HepG2 (cell line): ENCODE measurements at regions not wholly inside any gene's neighbourhood (a gene's known extent, or its start where the extent isn't known, plus 50 kb on each side); places are given as distances from the start of the nearest gene placed in this dataset.

Experiments
- ATAC-seq: fragments of 200-7000 bp; cut with Tn5 transposase; 3 replicates; pipeline ENCODE4 v1.9.1; 2020; ENCODE audit warnings: mild to moderate bottlenecking, moderate library complexity
- BruUV-seq: library from RNA; stranded (reverse); fragments of 400-500 nt; replicated peaks from 2 replicates; lab custom pipeline; 2021; lab: Mats Ljungman, UMichigan
- CTCF ChIA-PET: fragments of 300-600 bp; formaldehyde crosslinking; extraction: SDS; loops from one replicate; lab custom pipeline; 2021; ENCODE audit warnings: low total read pairs, inconsistent platforms, low intra/inter-chr PET ratio; lab: Yijun Ruan, JAX
- POLR2A ChIA-PET: fragments of 350-600 bp; sonication (Branson Sonifier 250); formaldehyde crosslinking; loops from one replicate; lab custom pipeline; 2020; ENCODE audit warnings: antibody characterized with exemption, inconsistent platforms; lab: Yijun Ruan, JAX
- DNase-seq: peaks from one replicate; pipeline ENCODE4 v3.0.0-alpha.2; 2015; ENCODE audit warnings: low spot score
- FAIRE-seq: peaks from 3 replicates; lab custom pipeline; 2011; peaks lifted over from hg19 to GRCh38; lab: Jason Lieb, UNC
- H2AFZ ChIP-seq: one replicate; pipeline ENCODE4 v1.6.1; 2011; ENCODE audit warnings: low read length, inconsistent platforms
- H3K27ac ChIP-seq: fragments of 300-600 bp; 3 replicates; pipeline ENCODE4 v1.8.0; 2011; ENCODE audit warnings: mixed run types, mild to moderate bottlenecking, mixed read lengths, low read length, inconsistent platforms; ENCODE audit not compliant: insufficient read depth; ENCODE audit errors: extremely low read length
- H3K27me3 ChIP-seq, 2 experiments: fragments of 200-600 bp in 1 of 2; 2 replicates in 1 of 2; 3 replicates in 1 of 2; pipeline versions ENCODE4 v1.6.0 to v1.8.0; 2011; ENCODE audit warnings: low read length in 2 of 2, mild to moderate bottlenecking in 2 of 2, moderate library complexity in 2 of 2, inconsistent platforms in 1 of 2; ENCODE audit not compliant: insufficient read depth in 2 of 2, control insufficient read depth in 1 of 2
- H3K36me3 ChIP-seq, 2 experiments: fragments of 200-600 bp in 1 of 2; replicated peaks in 1 of 2; 2 replicates in 1 of 2; 3 replicates in 1 of 2; pipeline versions ENCODE4 v1.5.1 to v1.8.0; 2011; ENCODE audit warnings: low read length in 2 of 2, inconsistent platforms in 1 of 2; ENCODE audit not compliant: insufficient read depth in 2 of 2, control insufficient read depth in 1 of 2
- H3K4me1 ChIP-seq: 2 replicates; pipeline ENCODE4 v1.5.1; 2012; ENCODE audit warnings: low read length, inconsistent platforms; ENCODE audit not compliant: insufficient read depth
- H3K4me2 ChIP-seq: 2 replicates; pipeline ENCODE4 v1.6.0; 2011; ENCODE audit warnings: low read depth, low read length, inconsistent platforms
- H3K4me3 ChIP-seq, 3 experiments: fragments of 200-600 bp in 1 of 3; sonication (generic), shearing (Covaris generic) in 1 of 3; replicated peaks in 1 of 3; 2 replicates each; pipeline ENCODE4 v1.5.1; 2011 to 2016; ENCODE audit warnings: low read length in 3 of 3, inconsistent platforms in 2 of 3, low read depth in 2 of 3, mild to moderate bottlenecking in 2 of 3, control low read depth in 1 of 3, mixed read lengths in 1 of 3; ENCODE audit not compliant: insufficient read depth in 1 of 3
- H3K79me2 ChIP-seq: one replicate; pipeline ENCODE4 v1.6.1; 2011; ENCODE audit warnings: low read length, inconsistent platforms; ENCODE audit not compliant: insufficient read depth
- H3K9ac ChIP-seq: 2 replicates; pipeline ENCODE4 v1.6.0; 2011; ENCODE audit warnings: mild to moderate bottlenecking, low read depth, low read length, inconsistent platforms; ENCODE audit not compliant: insufficient read depth
- H3K9me3 ChIP-seq: 2 replicates; pipeline ENCODE4 v1.5.1; 2012; ENCODE audit warnings: mild to moderate bottlenecking, low read length
- H4K20me1 ChIP-seq: 2 replicates; pipeline ENCODE4 v1.6.0; 2011; ENCODE audit warnings: inconsistent platforms, mild to moderate bottlenecking, low read length, moderate library complexity; ENCODE audit not compliant: insufficient read depth
- CAMTA2 ChIP-seq: sonication (generic); formaldehyde crosslinking; IDR thresholded peaks from 2 replicates; pipeline ENCODE4 v1.4.0; 2020; ENCODE audit warnings: mild to moderate bottlenecking, missing genetic modification reagents, borderline replicate concordance
- FOSL2 ChIP-seq: sonication (generic); formaldehyde crosslinking; IDR thresholded peaks from 2 replicates; pipeline ENCODE4 v1.4.0; 2020; ENCODE audit warnings: missing genetic modification reagents
- FOXP1 ChIP-seq, 2 experiments: fragments of 450-650 bp in 1 of 2; IDR thresholded peaks; 2 replicates each; pipeline ENCODE4 v1.6.1; 2017 to 2018; ENCODE audit warnings: antibody characterized with exemption in 1 of 2
- RARG ChIP-seq: sonication (generic); formaldehyde crosslinking; IDR thresholded peaks from 2 replicates; pipeline ENCODE4 v1.4.0; 2020; ENCODE audit warnings: low read depth, mild to moderate bottlenecking, missing genetic modification reagents
- SOX13 ChIP-seq, 3 experiments: fragments of 450-650 bp in 1 of 3; sonication (generic) in 1 of 3; formaldehyde crosslinking in 1 of 3; IDR thresholded peaks in 2 of 3; conservative IDR thresholded peaks in 1 of 3; 2 replicates each; pipeline versions ENCODE4 v1.5.0 to v1.6.1; 2016 to 2020; ENCODE audit warnings: antibody characterized with exemption in 1 of 3, mild to moderate bottlenecking in 1 of 3, missing compliant biosample characterization in 1 of 3, missing genetic modification reagents in 1 of 3, moderate library complexity in 1 of 3
- SOX5 ChIP-seq: IDR thresholded peaks from 2 replicates; pipeline ENCODE4 v1.6.1; 2016; ENCODE audit warnings: borderline replicate concordance
- ZNF205 ChIP-seq: IDR thresholded peaks from 2 replicates; pipeline ENCODE4 v1.6.1; 2018; ENCODE audit warnings: missing biosample characterization, missing genetic modification reagents
- WGBS: methylation state at CpG from one replicate; pipeline ENCODE4 v1.1.6; 2017; ENCODE audit warnings: low lambda C conversion rate; 5-methylcytosine and 5-hydroxymethylcytosine counted together
- in situ Hi-C: cut with HindIII; loops from 2 replicates; pipeline ENCODE4 v1.10.0; 2017; ENCODE audit warnings: low pct_unique_long_range_greater_than_20kb; ENCODE audit not compliant: extremely low pct_ligation_motif_present
- intact Hi-C: fragments of 100-400 bp; cut with micrococcal nuclease; formaldehyde crosslinking; loops from one replicate; pipeline ENCODE4 v1.10.0; 2022; ENCODE audit not compliant: unreplicated experiment
- TF ChIP-seq, protein P1 (sequence below): sonication (generic); formaldehyde crosslinking; IDR thresholded peaks from 2 replicates; pipeline ENCODE4 v1.5.0; 2020; ENCODE audit warnings: missing genetic modification reagents

GRCh38 chr3:94616833-94617232 is 554.0 kb downstream of the NSUN3 start:
- no peak overlapping the region for H3K4me2 ChIP-seq
- no peak overlapping the region for H2AFZ ChIP-seq
- peak; percentile 31; the same call in 2 of the 3 replicates for ATAC-seq
- no peaks in the 10 kb centered on the region for H3K79me2 ChIP-seq
- H3K4me3 ChIP-seq, result no peak overlapping the region
- H3K4me1 ChIP-seq, result 0 out of 2 replicates have a peak, but pooled peaks cover 6% of the 10 kb centered on the region
- no peaks in the 10 kb centered on the region for H3K36me3 ChIP-seq
- BruUV-seq, result no TSS peak
- TF ChIP-seq RARG, result no peak
- TF ChIP-seq, protein P1, sequence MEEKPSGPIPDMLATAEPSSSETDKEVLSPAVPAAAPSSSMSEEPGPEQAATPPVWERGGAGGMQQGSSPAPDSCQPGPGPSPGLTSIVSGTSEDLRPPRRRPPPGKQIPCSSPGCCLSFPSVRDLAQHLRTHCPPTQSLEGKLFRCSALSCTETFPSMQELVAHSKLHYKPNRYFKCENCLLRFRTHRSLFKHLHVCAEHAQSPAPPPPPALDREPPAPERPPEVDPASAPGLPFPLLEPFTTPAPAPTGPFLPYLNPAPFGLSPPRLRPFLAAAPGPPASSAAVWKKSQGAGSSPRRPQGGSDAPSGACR (CRISPR knock-in tag), result no peak
- TF ChIP-seq FOSL2 (CRISPR knock-in tag), result peak; percentile 31; the same call in 1 of the 2 replicates
- TF ChIP-seq SOX5 (CRISPR knock-in tag), result peak; percentile 70; the same call in 1 of the 2 replicates
- TF ChIP-seq FOXP1 (IDR thresholded peaks at IDR 0.05), result no peak
- TF ChIP-seq FOXP1 (CRISPR knock-in tag; IDR thresholded peaks at IDR 0.05), result peak; percentile 41; the same call in 1 of the 2 replicates
- TF ChIP-seq CAMTA2 (CRISPR knock-in tag), result no peak
- TF ChIP-seq ZNF205 (CRISPR knock-in tag), result peak; percentile 98
- no peak for TF ChIP-seq SOX13 (IDR thresholded peaks at IDR 0.05)
- TF ChIP-seq SOX13 (CRISPR knock-in tag; conservative IDR thresholded peaks at IDR 0.05 in 1 of 2, IDR thresholded peaks at IDR 0.05 in 1 of 2), result peak in 1 of 2 experiments; percentile 66; a peak in 1 of 4 replicates
- no peaks in the 10 kb centered on the region for H4K20me1 ChIP-seq
- no peak overlapping the region for H3K9ac ChIP-seq
- no peak overlapping the region for H3K27ac ChIP-seq
- no peaks in the 10 kb centered on the region for H3K9me3 ChIP-seq
- no peaks in the 10 kb centered on the region for H3K27me3 ChIP-seq
- DNase-seq, result peak; percentile 50
- CTCF ChIA-PET, result no interaction called here
- POLR2A ChIA-PET, result no interaction called here
- 0% methylated on average over 2 of the region's 2 CpGs for WGBS
- in situ Hi-C loops, result no loop called here
- FAIRE-seq, result no peak
- intact Hi-C loops, result loop anchor here (10.0 kb wide), 1 partner anchor 98 kb away; no protein-coding TSS in a partner anchor
